ENCODE measurements at regions not wholly inside any gene's neighbourhood (a gene's known extent, or its start where the extent isn't known, plus 50 kb on each side); places are given as distances from the start of the nearest gene placed in this dataset.

DNA sequence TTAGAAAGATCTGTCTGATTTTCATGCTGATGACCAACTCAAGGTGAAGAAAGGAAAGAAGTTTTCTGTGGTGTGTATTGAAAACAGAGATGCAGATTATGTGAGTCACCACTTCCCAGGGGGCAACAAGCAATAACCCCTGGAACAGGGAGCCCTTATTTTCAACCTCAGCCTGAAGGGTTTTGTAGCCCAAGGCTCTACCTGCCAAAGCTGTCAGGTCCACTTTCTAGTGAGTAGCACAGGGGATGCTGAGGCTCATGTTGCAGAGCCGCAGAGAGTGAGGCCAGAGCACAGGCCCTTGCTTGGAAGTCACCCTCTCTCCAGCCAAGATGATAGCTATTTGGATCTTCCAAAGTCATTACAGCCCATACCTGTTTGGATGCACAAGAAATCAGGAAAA is 152.2 kb upstream of the SLC24A5 start:
- Mint-ChIP-seq H3K4me1 (no peaks in the 10 kb centered on the region), H3K27me3 (ENCODE audit: low read depth) (no peaks in the 10 kb centered on the region), H3K4me3 (no peak overlapping the region), H3K27ac (no peak overlapping the region), H3K36me3 (no peaks in the 10 kb centered on the region), H3K9me3 (no peaks in the 10 kb centered on the region)
- TF ChIP-seq, protein P1, sequence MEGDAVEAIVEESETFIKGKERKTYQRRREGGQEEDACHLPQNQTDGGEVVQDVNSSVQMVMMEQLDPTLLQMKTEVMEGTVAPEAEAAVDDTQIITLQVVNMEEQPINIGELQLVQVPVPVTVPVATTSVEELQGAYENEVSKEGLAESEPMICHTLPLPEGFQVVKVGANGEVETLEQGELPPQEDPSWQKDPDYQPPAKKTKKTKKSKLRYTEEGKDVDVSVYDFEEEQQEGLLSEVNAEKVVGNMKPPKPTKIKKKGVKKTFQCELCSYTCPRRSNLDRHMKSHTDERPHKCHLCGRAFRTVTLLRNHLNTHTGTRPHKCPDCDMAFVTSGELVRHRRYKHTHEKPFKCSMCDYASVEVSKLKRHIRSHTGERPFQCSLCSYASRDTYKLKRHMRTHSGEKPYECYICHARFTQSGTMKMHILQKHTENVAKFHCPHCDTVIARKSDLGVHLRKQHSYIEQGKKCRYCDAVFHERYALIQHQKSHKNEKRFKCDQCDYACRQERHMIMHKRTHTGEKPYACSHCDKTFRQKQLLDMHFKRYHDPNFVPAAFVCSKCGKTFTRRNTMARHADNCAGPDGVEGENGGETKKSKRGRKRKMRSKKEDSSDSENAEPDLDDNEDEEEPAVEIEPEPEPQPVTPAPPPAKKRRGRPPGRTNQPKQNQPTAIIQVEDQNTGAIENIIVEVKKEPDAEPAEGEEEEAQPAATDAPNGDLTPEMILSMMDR (IDR thresholded peaks at IDR 0.05; ENCODE audit: unreplicated experiment) = no peak
- no peak for DNase-seq (ENCODE audit: low spot score in 2 of 2, unreplicated experiment in 2 of 2)

DNA sequence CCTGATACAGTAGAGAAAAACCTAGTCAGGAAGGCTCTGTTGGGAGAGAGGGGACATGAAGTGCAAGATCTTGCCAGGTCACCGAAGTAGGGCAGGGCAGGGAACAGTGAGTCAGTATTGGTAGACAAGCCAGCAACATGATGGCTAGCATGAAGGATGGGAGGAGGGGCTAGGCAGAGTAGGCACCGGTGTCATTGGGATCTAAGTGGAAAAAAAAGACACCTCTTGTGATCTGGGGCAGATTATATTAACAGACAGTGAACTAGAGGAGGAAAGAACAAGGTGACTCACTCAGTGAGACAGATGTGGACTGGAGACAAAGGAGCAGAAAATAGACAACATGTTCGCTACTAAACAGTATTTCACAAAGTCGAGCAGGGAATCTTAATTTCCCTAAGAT is 149.2 kb upstream of the SLC24A5 start:
- no peaks in the 10 kb centered on the region for H3K27me3 Mint-ChIP-seq (ENCODE audit: low read depth)
- no peak overlapping the region for H3K27ac Mint-ChIP-seq
- no peak overlapping the region for H3K4me3 Mint-ChIP-seq
- no peak for DNase-seq (ENCODE audit: low spot score in 2 of 2, unreplicated experiment in 2 of 2)
- H3K4me1 Mint-ChIP-seq = no peaks in the 10 kb centered on the region
- TF ChIP-seq, protein P1 (IDR thresholded peaks at IDR 0.05; ENCODE audit: unreplicated experiment) = no peak
- no peaks in the 10 kb centered on the region for H3K9me3 Mint-ChIP-seq
- H3K36me3 Mint-ChIP-seq = no peaks in the 10 kb centered on the region

DNA sequence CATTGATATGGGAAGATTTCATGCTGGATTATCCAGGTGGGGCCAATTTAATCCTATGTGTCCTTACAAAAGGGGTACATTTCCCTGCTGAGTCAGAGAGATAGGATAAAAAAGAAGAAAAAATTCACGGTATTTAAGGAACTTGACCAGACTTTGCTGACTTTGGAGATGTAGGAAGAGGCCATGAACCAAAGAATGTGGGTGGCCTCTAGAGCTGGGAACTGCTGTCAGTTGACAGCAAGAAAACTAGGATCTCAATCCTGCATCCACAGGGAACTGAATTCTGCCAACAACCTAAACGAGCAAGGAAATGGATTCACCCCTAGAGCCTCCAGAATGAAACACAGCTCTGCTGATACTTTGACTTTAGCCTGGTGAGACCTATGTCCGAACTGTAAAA is 148.1 kb upstream of the SLC24A5 start:
- no peaks in the 10 kb centered on the region for H3K36me3 Mint-ChIP-seq
- TF ChIP-seq, protein P1 (IDR thresholded peaks at IDR 0.05; ENCODE audit: unreplicated experiment) = no peak

DNA sequence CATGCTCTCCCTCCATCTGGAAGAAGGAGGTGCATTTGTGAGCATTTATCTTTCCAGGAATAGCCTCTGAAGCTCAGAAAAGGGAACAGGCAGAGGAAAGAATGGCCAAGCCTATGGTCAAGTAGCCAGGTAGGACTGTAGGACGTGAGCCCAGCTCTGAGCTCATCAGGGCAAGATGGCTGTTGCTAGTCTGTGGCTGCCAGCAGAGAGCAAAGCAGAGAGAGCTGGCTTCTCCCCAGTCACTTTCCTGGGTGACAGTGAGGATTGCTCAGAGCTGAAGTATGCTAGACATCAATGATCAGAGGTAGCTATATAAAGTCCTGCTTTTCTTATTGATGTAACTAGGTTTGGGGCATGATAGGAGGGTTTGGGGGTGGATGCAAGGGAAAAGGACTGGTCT is 146.1 kb upstream of the SLC24A5 start:
- no peaks in the 10 kb centered on the region for H3K36me3 Mint-ChIP-seq
- H3K9me3 Mint-ChIP-seq = peaks cover 15% of the 10 kb centered on the region
- TF ChIP-seq, protein P1 (IDR thresholded peaks at IDR 0.05; ENCODE audit: unreplicated experiment) = no peak
- no peaks in the 10 kb centered on the region for H3K27me3 Mint-ChIP-seq (ENCODE audit: low read depth)
- DNase-seq (ENCODE audit: low spot score in 2 of 2, unreplicated experiment in 2 of 2) = no peak
- H3K4me3 Mint-ChIP-seq = no peak overlapping the region
- H3K27ac Mint-ChIP-seq = no peak overlapping the region
- no peaks in the 10 kb centered on the region for H3K4me1 Mint-ChIP-seq

More for the DNA sequence above, 148.1 kb upstream of the SLC24A5 start:
- Mint-ChIP-seq H3K4me3 (no peak overlapping the region), H3K27ac (no peak overlapping the region), H3K27me3 (ENCODE audit: low read depth) (no peaks in the 10 kb centered on the region), H3K9me3 (peaks cover 3% of the 10 kb centered on the region), H3K4me1 (no peaks in the 10 kb centered on the region)
- no peak for DNase-seq (ENCODE audit: low spot score in 2 of 2, unreplicated experiment in 2 of 2)

DNA sequence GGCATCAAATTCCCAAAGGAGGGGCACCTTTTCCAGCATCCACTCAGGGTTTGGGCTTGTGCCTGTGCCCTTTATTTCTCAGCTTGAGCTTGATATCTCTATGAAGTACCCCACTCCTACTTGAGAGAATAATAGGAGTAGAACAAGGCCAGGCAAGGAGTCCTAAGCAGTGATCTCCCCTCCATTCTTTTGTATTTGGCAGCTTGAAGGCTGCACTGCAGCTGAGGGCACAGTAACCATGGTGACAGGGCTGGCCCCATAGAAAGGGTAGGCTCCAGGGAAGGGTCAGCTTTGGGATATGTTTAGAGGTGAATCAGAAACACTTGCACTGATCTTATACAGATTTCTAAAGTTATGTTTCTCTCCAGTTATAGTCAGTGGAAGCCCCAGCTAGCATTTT is 145.4 kb upstream of the SLC24A5 start:
- Mint-ChIP-seq H3K36me3 (no peaks in the 10 kb centered on the region), H3K4me3 (no peak overlapping the region), H3K4me1 (no peaks in the 10 kb centered on the region), H3K27me3 (ENCODE audit: low read depth) (no peaks in the 10 kb centered on the region), H3K9me3 (peaks cover 15% of the 10 kb centered on the region), H3K27ac (no peak overlapping the region)
- TF ChIP-seq, protein P1 (IDR thresholded peaks at IDR 0.05; ENCODE audit: unreplicated experiment) = no peak
- DNase-seq (ENCODE audit: low spot score in 2 of 2, unreplicated experiment in 2 of 2) = no peak

DNA sequence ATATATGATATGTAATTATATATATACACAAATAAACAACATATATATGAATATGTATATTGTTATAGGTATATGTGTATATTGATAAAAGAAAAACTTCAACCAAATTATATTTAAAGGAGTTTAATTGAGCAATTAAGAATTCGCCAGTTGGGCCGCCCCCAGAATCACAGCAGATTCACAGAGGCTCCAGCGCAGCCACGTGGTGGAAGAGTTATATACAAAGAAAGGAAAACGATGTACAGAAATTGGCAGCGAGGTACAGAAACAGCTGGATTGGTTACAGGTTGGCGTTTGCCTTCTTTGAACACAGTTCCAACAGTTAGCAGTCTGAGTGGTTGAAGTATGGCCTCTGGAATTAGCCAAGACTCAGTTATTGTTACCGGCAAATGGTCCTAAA is 137.3 kb upstream of the SLC24A5 start:
- DNase-seq (ENCODE audit: low spot score in 2 of 2, unreplicated experiment in 2 of 2) = no peak
- H3K36me3 Mint-ChIP-seq = no peaks in the 10 kb centered on the region
- TF ChIP-seq, protein P1 (IDR thresholded peaks at IDR 0.05; ENCODE audit: unreplicated experiment) = no peak
- no peak overlapping the region for H3K27ac Mint-ChIP-seq
- H3K4me3 Mint-ChIP-seq = no peak overlapping the region
- no peaks in the 10 kb centered on the region for H3K27me3 Mint-ChIP-seq (ENCODE audit: low read depth)
- peaks cover 10% of the 10 kb centered on the region for H3K9me3 Mint-ChIP-seq
- peaks cover 2% of the 10 kb centered on the region for H3K4me1 Mint-ChIP-seq
